HG03460 (cell line): ENCODE measurements at regions not wholly inside any gene's neighbourhood (a gene's known extent, or its start where the extent isn't known, plus 50 kb on each side); places are given as distances from the start of the nearest gene placed in this dataset.
"Not testable (repeated sequence)": the region's sequence is repeated elsewhere in the genome, so short reads cannot be mapped to it uniquely, and the experiment has no call there.

Experiments
- ATAC-seq: cut with Tn5 transposase; IDR thresholded peaks from one replicate; pipeline ENCODE4 v1.9.1; 2021; ENCODE audit not compliant: unreplicated experiment

DNA sequence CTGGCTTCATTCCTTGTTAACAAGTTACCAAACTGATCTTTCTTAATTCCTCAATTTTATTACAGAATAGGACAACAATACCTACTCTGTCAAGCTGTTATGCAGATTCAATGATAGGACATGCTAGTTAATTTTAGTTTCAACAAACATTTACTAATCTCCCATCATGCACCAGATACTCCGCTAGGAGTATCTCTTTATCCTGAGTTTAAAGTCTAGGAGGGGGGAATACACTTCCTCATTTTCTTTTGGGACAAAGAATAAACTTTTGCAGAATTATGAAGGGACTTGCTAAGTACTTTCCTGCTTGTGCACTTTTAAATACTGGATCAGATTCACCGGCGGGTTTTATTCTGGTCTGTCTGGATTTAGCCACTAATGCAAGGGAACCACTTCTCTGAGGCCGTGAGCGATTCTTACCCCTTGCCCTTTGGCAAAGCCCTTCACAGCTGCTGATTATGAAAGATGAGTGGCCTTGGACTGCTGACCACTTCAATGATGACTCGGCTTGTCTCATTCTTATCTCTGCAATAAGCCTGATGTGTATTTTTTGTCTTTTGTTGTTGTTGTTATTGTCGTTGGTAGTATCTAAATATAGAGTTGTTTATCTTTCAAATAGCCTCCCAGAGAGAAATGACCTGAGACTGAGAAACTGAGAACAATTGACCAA, 73.9 kb downstream of the RMI1 start:
- no peak for ATAC-seq

GRCh38 chr9:84057662-84058061, 77.1 kb downstream of the RMI1 start:
- ATAC-seq: no peak

DNA sequence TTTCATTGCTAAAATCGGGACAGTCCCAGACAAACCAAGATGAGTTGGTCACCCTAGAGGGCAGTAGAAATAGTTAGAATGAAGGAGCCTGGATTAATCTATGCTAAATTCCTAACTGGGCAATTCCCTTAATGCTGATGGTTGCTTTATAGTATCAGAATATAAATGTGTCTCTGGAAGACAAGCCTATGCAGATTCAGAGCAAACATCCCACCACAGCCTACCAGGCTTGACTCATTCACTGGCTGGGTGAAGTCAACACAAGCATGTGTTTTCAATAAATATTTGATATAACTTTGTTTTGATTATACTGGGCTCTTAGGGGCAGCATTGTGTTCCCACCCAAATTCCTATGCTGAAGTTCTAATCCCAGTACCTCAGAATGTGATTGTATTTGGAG, 79.3 kb downstream of the RMI1 start:
- no peak for ATAC-seq

DNA sequence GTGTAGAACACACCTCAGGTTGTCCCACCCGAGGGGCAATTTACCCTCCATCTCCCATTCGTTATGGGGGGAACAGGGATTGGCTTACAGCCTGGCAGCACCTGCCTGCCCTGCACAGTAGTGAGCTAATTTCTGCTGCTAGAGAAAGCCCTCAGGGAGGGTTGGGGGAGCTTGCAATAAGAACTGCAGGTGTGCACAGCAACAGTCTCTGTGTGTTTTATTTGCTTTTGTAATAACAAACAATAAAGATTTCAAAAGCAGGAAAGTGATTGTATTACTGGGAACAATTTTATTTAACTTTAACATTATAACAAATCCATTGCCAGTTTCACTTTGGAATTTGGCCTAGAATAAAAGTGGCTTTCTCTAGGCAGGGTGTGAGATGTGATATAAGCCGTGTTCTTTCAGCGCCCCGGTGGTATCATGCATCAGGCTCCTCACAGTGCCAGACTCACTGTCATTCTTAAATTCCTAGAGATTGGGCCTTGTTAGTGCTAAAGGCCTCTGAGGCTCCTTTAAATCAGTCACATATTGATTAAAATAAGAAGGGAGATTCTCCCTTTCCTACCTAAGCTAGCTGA, 81.1 kb downstream of the RMI1 start:
- no peak for ATAC-seq

DNA sequence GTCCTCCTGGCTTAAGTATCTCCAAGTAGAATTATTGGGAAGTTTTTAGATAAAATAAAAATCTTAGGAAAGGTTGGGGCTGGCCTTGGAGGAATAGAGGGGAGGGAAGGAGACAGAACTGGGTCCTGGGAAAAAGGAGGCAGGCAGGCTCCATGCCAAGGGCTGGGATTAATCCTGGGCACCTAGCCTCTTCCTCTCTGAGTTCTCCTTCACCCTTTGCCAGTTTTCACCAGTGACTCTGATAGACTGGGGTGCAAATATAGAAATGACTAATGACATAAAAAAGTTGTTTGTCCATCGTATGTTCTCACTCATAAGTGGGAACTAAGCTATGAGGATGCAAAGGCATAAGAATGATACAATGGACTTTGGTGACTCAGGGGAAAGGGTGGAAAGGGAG, 81.9 kb downstream of the RMI1 start:
- ATAC-seq: no peak

DNA sequence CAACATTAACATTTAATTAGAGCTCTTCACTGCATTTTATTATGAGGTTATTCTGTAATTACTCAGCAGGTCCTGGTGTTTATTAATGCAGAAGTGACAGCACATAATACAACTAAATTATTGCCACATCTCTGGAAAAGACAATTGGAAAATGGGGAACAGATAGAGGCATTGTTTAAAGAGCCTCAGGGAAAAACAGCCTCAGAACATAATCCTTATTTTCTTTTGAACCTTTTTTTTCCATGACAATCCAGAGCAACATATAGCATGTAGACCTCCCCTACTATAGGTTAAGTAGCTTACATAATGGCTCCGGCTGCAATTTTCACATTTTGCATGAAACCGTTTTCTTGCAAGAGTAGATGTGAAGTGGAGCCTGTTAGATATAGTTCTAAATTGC, 87.2 kb downstream of the RMI1 start:
- no peak for ATAC-seq

- no peak for ATAC-seq
Measured at GRCh38 chr9:84068872-84069271, 88.3 kb downstream of the RMI1 start.

GRCh38 chr9:84070590-84070989, 90.0 kb downstream of the RMI1 start:
- ATAC-seq: no peak

DNA sequence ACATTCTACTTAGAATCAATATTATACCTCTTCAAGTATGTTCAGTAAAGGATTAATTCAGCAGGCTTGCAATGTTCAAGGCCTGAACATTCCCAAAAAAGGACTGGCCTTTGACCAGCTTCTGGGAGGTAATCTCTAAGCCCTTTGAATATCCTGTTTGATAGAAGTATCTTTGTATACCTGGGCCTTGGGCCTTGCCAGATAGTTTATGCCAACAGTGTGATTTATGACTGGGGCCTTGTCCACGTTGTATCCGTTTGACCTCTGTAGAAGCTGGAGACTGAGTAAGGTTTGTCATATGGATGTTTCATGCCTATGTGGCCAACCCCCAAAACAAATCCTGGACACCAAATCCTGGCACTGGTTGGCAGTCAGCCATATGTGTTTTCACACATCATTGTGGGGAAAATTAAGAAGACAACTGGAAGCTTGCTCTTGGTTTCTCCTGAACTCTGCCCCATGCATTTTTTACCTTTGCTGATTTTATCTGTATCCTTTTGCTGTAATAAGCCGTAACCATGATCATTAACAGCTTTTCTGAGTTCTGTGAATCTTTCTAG, 92.1 kb downstream of the RMI1 start:
- no peak for ATAC-seq

DNA sequence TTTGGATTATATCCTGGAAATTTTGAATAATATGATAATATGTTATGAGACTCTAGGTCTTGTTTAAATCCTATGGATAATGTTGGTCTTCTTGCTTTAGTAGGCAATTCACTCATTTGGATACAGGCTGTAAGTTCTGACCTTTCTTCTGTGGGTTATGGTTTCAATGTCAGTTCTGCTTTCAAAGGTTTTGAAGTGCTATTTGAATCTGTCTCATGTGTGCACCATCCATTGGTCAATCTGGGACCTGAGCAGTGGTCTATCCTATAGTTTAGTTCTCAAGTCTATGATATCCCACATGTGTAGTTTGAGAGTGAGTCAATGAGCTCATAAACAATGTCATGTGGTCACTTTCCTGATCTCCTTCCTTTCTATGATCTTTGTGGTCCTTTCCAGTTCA, 94.4 kb downstream of the RMI1 start:
- no peak for ATAC-seq

GRCh38 chr9:84076384-84076783, 95.8 kb downstream of the RMI1 start:
- no peak for ATAC-seq

GRCh38 chr9:84077816-84078215, 97.2 kb downstream of the RMI1 start:
- ATAC-seq: not testable (repeated sequence)

DNA sequence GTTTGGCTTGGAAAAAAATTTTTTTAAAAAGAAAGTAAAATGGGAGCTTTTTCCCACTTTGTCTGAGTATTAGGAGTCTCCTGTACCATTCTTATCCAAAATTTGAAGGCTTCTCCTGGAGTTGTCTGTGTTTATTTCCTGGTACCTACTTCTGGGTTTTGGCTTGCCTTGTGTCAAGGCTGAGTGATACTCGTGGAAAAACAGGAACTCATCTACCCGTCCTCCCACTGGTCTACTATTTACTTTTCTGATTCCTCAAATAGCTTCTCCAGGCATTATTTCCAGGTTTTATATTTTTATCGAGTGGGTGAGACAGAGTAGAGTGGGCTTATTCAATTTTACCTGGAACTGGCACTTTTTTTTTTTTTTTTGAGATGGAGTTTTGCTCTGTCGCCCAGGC, 99.4 kb downstream of the RMI1 start:
- ATAC-seq: no peak

GRCh38 chr9:84101964-84102632, 121.5 kb downstream of the RMI1 start:
- no peak for ATAC-seq

- ATAC-seq: no peak
Measured at GRCh38 chr9:84103651-84104377, 123.2 kb downstream of the RMI1 start.

- ATAC-seq: no peak
Measured at GRCh38 chr9:84107081-84107480, 126.5 kb downstream of the RMI1 start.

- ATAC-seq: no peak
Measured at GRCh38 chr9:84107995-84108394, 127.4 kb downstream of the RMI1 start.

DNA sequence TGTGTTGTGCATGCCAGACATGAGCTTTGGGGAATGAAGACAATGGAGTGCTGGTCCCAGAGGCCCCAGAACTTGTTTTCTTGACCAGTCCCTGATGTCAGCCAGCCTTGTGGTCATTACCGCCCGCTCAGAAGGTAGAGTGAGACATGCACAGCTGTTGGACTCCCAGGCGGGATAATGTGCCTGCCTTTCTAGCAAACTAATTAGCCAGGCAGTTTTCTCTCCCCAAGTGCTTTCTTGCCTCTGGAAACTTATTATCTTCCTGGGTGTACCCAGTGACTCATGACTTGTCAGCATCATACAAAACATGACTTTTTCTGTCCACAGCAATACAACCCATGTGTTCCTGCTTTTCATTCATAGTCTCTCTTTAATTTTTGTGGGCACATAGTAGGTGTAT, 131.1 kb downstream of the RMI1 start:
- no peak for ATAC-seq

GRCh38 chr9:84121991-84122523, 141.5 kb downstream of the RMI1 start:
- no peak for ATAC-seq

- no peak for ATAC-seq
Measured at GRCh38 chr9:84122572-84122971, 142.0 kb downstream of the RMI1 start.

DNA sequence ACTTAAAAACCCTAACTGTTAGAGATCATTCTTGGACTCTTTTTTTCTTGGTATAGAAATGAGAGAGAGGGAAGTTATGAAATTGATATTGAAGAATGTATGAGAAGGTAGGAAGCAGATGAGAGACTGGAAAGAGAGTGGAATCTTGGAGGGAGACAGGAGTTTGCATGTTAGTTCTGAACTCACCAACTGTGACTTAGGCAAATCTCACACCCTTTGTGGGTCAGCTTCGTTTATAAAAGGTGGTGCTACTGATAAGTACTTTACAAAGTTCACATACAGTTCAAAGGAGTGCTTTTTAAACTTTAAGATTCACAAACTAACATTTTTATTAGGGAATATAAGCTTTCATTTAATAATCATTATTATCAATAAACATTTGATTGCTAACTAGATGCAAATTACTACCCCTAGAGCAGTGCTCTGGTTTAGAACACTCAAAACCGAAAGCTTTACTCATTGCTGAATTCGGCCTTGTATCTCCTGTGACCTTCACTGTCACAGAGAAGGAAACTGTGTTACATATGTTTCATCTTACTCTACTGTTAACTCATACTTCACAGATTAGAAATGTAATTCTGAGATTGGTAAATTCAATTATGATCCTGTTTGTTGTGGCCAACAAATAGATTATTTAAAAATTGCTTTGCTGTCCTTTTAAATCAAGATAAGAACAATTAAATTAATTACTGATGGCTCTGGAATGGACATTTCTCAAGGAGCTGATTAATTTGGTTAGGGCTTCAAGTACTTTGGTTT, 143.2 kb downstream of the RMI1 start:
- ATAC-seq: peak; percentile 89
